B cell (primary cell): ENCODE measurements at regions not wholly inside any gene's neighbourhood (a gene's known extent, or its start where the extent isn't known, plus 50 kb on each side); places are given as distances from the start of the nearest gene placed in this dataset.

Source experiments
- CTCF ChIP-seq: fragments of 200-600 bp; IDR thresholded peaks from one replicate; pipeline ENCODE4 v1.8.0; 2022; ENCODE audit warnings: antibody characterized with exemption, mild to moderate bottlenecking
- EZH2 ChIP-seq: IDR thresholded peaks from 2 replicates; pipeline ENCODE4 v1.6.1; 2012; ENCODE audit warnings: borderline replicate concordance, low read depth, mild to moderate bottlenecking, moderate library complexity, low read length; ENCODE audit not compliant: insufficient read depth, poor library complexity, severe bottlenecking

GRCh38 chr3:168964736-168965135 is 698.8 kb downstream of the MECOM start:
- no peak for TF ChIP-seq CTCF
- no peak for TF ChIP-seq EZH2
